Thyroid gland (tissue), 4 donors: ENCODE measurements at regions not wholly inside any gene's neighbourhood (a gene's known extent, or its start where the extent isn't known, plus 50 kb on each side); places are given as distances from the start of the nearest gene placed in this dataset.

Experiments used
- DNase-seq, 2 donors: peaks; one replicate each; pipeline ENCODE4 v3.0.0-alpha.2; 2019
- H3K27ac ChIP-seq, 3 donors: fragments of 200-600 bp; sonication (generic); 1 replicate in 2 of 3; 2 replicates in 1 of 3; pipeline ENCODE4 v1.5.1; 2016 to 2019; ENCODE audit warnings: mild to moderate bottlenecking in 1 of 3, moderate library complexity in 1 of 3
- H3K27me3 ChIP-seq: fragments of 200-600 bp; sonication (generic); one replicate; pipeline ENCODE4 v1.5.1; 2019
- H3K36me3 ChIP-seq, 2 donors: fragments of 200-600 bp; sonication (generic); one replicate each; pipeline ENCODE4 v1.5.1; 2016 to 2019
- H3K4me1 ChIP-seq, 2 donors: fragments of 200-600 bp; sonication (generic); one replicate each; pipeline ENCODE4 v1.5.1; 2017 to 2019
- H3K4me3 ChIP-seq, 3 donors: fragments of 200-600 bp; sonication (generic); replicated peaks in 1 of 3; 1 replicate in 2 of 3; 2 replicates in 1 of 3; pipeline ENCODE4 v1.5.1; 2016; ENCODE audit warnings: mild to moderate bottlenecking in 1 of 3
- H3K9me3 ChIP-seq: fragments of 200-600 bp; sonication (generic); one replicate; pipeline ENCODE4 v1.5.1; 2017
- CTCF ChIP-seq, 6 experiments: fragments of 200-600 bp in 3 of 6; fragments of 450-650 bp in 3 of 6; sonication (generic) in 3 of 6; IDR thresholded peaks; one replicate each; pipeline ENCODE4 v1.5.1; 2016 to 2019; ENCODE audit warnings: antibody characterized with exemption in 6 of 6, mild to moderate bottlenecking in 2 of 6, inconsistent platforms in 1 of 6, moderate library complexity in 1 of 6
- POLR2A ChIP-seq, 2 donors: fragments of 450-650 bp; IDR thresholded peaks; one replicate each; pipeline ENCODE4 v1.6.1; 2017; ENCODE audit warnings: antibody characterized with exemption in 2 of 2, mild to moderate bottlenecking in 2 of 2, moderate library complexity in 1 of 2
- WGBS, 2 donors: methylation state at CpG; one replicate each; pipeline ENCODE4 v1.1.5; 2017; 5-methylcytosine and 5-hydroxymethylcytosine counted together
- intact Hi-C: fragments of 100-400 bp; cut with DNase I; formaldehyde crosslinking; loops from one replicate; pipeline ENCODE4 v1.15.1; 2023

- Histone ChIP-seq H3K27ac (no peak overlapping the region), H3K36me3 (no peaks in the 10 kb centered on the region), H3K27me3 (no peaks in the 10 kb centered on the region), H3K4me3 (no peak overlapping the region), H3K9me3 (no peaks in the 10 kb centered on the region), H3K4me1 (no peaks in the 10 kb centered on the region)
- intact Hi-C loops, result no loop called here
- 90 to 93% methylated on average over 3 of the region's 3 CpGs for WGBS, 2 donors
- DNase-seq, result no peak
- TF ChIP-seq POLR2A (IDR thresholded peaks at IDR 0.05), result no peak
- no peak for TF ChIP-seq CTCF (IDR thresholded peaks at IDR 0.05)
These were observed 92.1 kb upstream of the WDFY3 start for GRCh38 chr4:85058551-85058950.

DNA sequence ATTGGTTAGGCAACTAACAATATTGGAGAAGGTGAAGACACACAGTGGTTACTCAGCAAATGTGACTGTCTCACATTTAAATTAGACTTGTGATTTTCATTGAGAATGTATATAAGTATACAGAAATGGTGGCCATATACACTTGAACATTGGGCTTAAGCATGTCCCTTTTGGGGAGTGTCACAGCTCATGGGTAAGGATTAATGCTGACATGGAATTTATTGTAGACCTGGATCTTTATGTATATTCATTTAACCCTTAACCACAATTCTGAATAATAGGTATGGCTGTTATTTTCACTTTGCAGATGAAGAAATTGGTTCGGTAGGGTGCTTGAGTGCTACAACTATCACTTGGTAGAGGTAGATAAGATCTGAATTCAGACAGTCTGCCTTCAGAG, 95.5 kb upstream of the WDFY3 start:
- Histone ChIP-seq H3K4me1 (no peaks in the 10 kb centered on the region), H3K27ac (no peak overlapping the region), H3K36me3 (no peaks in the 10 kb centered on the region), H3K27me3 (no peaks in the 10 kb centered on the region), H3K4me3 (no peak overlapping the region), H3K9me3 (no peaks in the 10 kb centered on the region)
- DNase-seq, result no peak
- 90 to 96% methylated on average over 1 of the region's 1 CpG for WGBS, 2 donors
- intact Hi-C loops, result no loop called here
- TF ChIP-seq CTCF (IDR thresholded peaks at IDR 0.05), result no peak
- TF ChIP-seq POLR2A (IDR thresholded peaks at IDR 0.05), result no peak

DNA sequence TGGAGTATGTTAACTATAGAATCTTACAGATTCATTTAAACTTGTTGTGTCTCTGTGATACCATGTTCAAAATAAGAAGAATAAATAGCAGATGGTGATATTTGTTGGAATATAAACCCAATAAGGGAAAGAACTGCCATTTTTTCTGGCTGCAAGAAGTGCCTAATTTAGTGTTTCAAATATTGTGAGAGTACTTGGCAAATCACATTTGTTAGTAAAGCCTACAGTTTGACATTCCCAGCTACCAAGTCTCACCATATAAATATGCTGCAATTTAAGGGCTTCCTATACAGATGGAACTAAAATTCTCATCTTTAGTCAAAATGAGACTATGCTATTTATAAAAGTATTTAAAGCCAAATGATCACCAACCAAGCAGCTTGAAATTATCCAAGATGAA, 96.0 kb upstream of the WDFY3 start:
- intact Hi-C loops, result no loop called here
- Histone ChIP-seq H3K4me1 (no peaks in the 10 kb centered on the region), H3K4me3 (no peak overlapping the region), H3K36me3 (no peaks in the 10 kb centered on the region), H3K27ac (no peak overlapping the region), H3K27me3 (no peaks in the 10 kb centered on the region), H3K9me3 (no peaks in the 10 kb centered on the region)
- TF ChIP-seq POLR2A (IDR thresholded peaks at IDR 0.05), result no peak
- DNase-seq, result no peak

DNA sequence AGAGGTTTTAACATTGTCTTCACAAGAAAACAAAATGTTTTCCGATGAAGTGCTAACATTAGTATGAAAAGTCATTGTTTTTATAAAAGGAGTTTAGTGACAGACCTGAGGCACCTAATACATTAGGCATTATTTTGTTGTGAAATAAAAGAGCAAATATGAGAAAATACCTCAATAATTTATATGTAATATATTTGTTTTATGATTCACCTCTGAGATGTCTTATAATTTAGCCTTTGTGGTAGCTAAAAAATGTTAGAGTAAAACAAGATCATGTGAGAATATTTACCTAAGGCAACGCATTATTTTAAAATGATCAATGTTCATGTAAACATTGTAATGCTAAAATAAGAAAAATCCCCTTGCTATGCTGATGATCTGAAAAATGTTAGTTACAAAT, 100.9 kb upstream of the WDFY3 start:
- no peaks in the 10 kb centered on the region for H3K4me1 ChIP-seq
- 92 to 93% methylated on average over 2 of the region's 2 CpGs for WGBS, 2 donors
- H3K27me3 ChIP-seq, result no peaks in the 10 kb centered on the region
- H3K4me3 ChIP-seq, result no peak overlapping the region
- intact Hi-C loops, result no loop called here
- no peaks in the 10 kb centered on the region for H3K9me3 ChIP-seq
- TF ChIP-seq CTCF (IDR thresholded peaks at IDR 0.05) (no peak), POLR2A (IDR thresholded peaks at IDR 0.05) (no peak)
- H3K36me3 ChIP-seq, result no peaks in the 10 kb centered on the region
- H3K27ac ChIP-seq, result no peak overlapping the region
- DNase-seq, result no peak

DNA sequence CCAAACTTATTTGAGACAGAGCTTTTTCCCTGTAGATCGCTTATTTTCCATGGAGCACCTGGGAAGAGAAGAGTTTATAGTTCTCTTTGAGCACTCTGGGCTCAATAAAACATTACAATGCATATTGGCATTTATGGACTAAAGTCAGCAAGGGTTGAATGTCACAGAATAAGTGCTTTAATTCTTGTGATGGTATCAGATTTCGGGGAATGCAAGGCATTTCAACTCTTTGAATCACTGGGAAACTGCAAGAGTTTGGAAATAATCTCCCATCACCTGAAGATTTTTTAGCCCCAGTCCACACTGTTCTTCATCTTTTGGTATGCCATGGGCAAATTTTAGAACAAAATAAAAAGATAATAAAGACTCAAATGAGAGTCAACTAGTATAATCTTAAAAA, 111.5 kb upstream of the WDFY3 start:
- intact Hi-C loops, result no loop called here
- Histone ChIP-seq H3K36me3 (no peaks in the 10 kb centered on the region), H3K27me3 (no peaks in the 10 kb centered on the region), H3K4me3 (no peak overlapping the region), H3K9me3 (no peaks in the 10 kb centered on the region), H3K27ac (no peak overlapping the region), H3K4me1 (no peaks in the 10 kb centered on the region)
- 85 to 88% methylated on average over 2 of the region's 2 CpGs for WGBS, 2 donors
- DNase-seq, result no peak
- TF ChIP-seq POLR2A (IDR thresholded peaks at IDR 0.05) (no peak), CTCF (IDR thresholded peaks at IDR 0.05) (no peak)

GRCh38 chr4:85081196-85081595, 114.7 kb upstream of the WDFY3 start:
- Histone ChIP-seq H3K4me3 (no peak overlapping the region), H3K36me3 (no peaks in the 10 kb centered on the region), H3K27ac (no peak overlapping the region), H3K4me1 (no peaks in the 10 kb centered on the region), H3K27me3 (no peaks in the 10 kb centered on the region), H3K9me3 (no peaks in the 10 kb centered on the region)
- intact Hi-C loops, result no loop called here
- WGBS, 2 donors, result 42 to 55% methylated on average over 1 of the region's 1 CpG
- DNase-seq, result no peak
- TF ChIP-seq CTCF (IDR thresholded peaks at IDR 0.05), result no peak
- TF ChIP-seq POLR2A (IDR thresholded peaks at IDR 0.05), result no peak
